Trophoblast cell (in vitro differentiated cells and primary cell): ENCODE measurements at regions not wholly inside any gene's neighbourhood (a gene's known extent, or its start where the extent isn't known, plus 50 kb on each side); places are given as distances from the start of the nearest gene placed in this dataset.

Source experiments
- DNase-seq, 2 donors: peaks; one replicate each; pipeline ENCODE4 v3.0.0-alpha.2; 2016
- H2AFZ ChIP-seq: 2 replicates; pipeline ENCODE4 v1.6.1; 2013; ENCODE audit warnings: low read length, moderate library complexity, mild to moderate bottlenecking; ENCODE audit not compliant: insufficient read depth, poor library complexity
- H2AK5ac ChIP-seq: 2 replicates; pipeline ENCODE4 v1.6.1; 2013; ENCODE audit warnings: mild to moderate bottlenecking, low read length
- H2BK120ac ChIP-seq: 2 replicates; pipeline ENCODE4 v1.6.1; 2013; ENCODE audit warnings: low read length, mild to moderate bottlenecking, moderate library complexity; ENCODE audit not compliant: insufficient read depth, poor library complexity
- H2BK12ac ChIP-seq: 2 replicates; pipeline ENCODE4 v1.6.1; 2013; ENCODE audit warnings: mild to moderate bottlenecking, low read length, moderate library complexity
- H2BK5ac ChIP-seq: 2 replicates; pipeline ENCODE4 v1.6.1; 2013; ENCODE audit warnings: low read length, low read depth, moderate library complexity, mild to moderate bottlenecking; ENCODE audit not compliant: poor library complexity
- H3K14ac ChIP-seq: 2 replicates; pipeline ENCODE4 v1.6.1; 2013; ENCODE audit warnings: mild to moderate bottlenecking, low read length
- H3K18ac ChIP-seq: 2 replicates; pipeline ENCODE4 v1.6.1; 2013; ENCODE audit warnings: mild to moderate bottlenecking, low read length
- H3K23ac ChIP-seq: 2 replicates; pipeline ENCODE4 v1.6.1; 2013; ENCODE audit warnings: low read length
- H3K27ac ChIP-seq: 2 replicates; pipeline ENCODE4 v1.5.1; 2013; ENCODE audit warnings: low read depth, mild to moderate bottlenecking, inconsistent platforms, low read length, moderate library complexity
- H3K27me3 ChIP-seq: 2 replicates; pipeline ENCODE4 v1.6.1; 2013; ENCODE audit warnings: inconsistent platforms, mild to moderate bottlenecking, low read length, moderate library complexity; ENCODE audit not compliant: insufficient read depth
- H3K36me3 ChIP-seq, 2 experiments: 1 replicate in 1 of 2; 2 replicates in 1 of 2; pipeline ENCODE4 v1.6.1; 2013; ENCODE audit warnings: low read length in 2 of 2, mild to moderate bottlenecking in 2 of 2, moderate library complexity in 1 of 2; ENCODE audit not compliant: insufficient read depth in 2 of 2, control insufficient read depth in 1 of 2
- H3K4ac ChIP-seq: 2 replicates; pipeline ENCODE4 v1.6.1; 2013; ENCODE audit warnings: low read depth, mild to moderate bottlenecking, low read length, moderate library complexity
- H3K4me1 ChIP-seq, 2 experiments: 1 replicate in 1 of 2; 2 replicates in 1 of 2; pipeline ENCODE4 v1.6.1; 2013; ENCODE audit warnings: low read length in 2 of 2, mild to moderate bottlenecking in 2 of 2, moderate library complexity in 1 of 2; ENCODE audit not compliant: insufficient read depth in 2 of 2, control insufficient read depth in 1 of 2
- H3K4me2 ChIP-seq: 2 replicates; pipeline ENCODE4 v1.6.1; 2013; ENCODE audit warnings: inconsistent platforms, mild to moderate bottlenecking, low read length, moderate library complexity
- H3K4me3 ChIP-seq: 2 replicates; pipeline ENCODE4 v1.5.1; 2013; ENCODE audit warnings: mild to moderate bottlenecking, low read depth, low read length, inconsistent platforms
- H3K79me1 ChIP-seq: one replicate; pipeline ENCODE4 v1.6.1; 2013; ENCODE audit warnings: low read length
- H3K79me2 ChIP-seq: 2 replicates; pipeline ENCODE4 v1.6.1; 2013; ENCODE audit warnings: low read length, mild to moderate bottlenecking; ENCODE audit not compliant: control insufficient read depth, insufficient read depth, poor library complexity
- H3K9ac ChIP-seq: 2 replicates; pipeline ENCODE4 v1.6.1; 2013; ENCODE audit warnings: mild to moderate bottlenecking, low read length
- H3K9me3 ChIP-seq: 2 replicates; pipeline ENCODE4 v1.6.1; 2013; ENCODE audit warnings: low read depth, mild to moderate bottlenecking, control low read depth, inconsistent platforms, low read length; ENCODE audit not compliant: insufficient read depth
- H4K12ac ChIP-seq: 2 replicates; pipeline ENCODE4 v1.6.1; 2013; ENCODE audit warnings: low read depth, mild to moderate bottlenecking, low read length, moderate library complexity
- H4K8ac ChIP-seq: 2 replicates; pipeline ENCODE4 v1.6.1; 2013; ENCODE audit warnings: low read depth, mild to moderate bottlenecking, low read length, moderate library complexity
- H4K91ac ChIP-seq: one replicate; pipeline ENCODE4 v1.6.1; 2013; ENCODE audit warnings: low read depth, mild to moderate bottlenecking, low read length, moderate library complexity
- WGBS: extraction: QIAGEN DNeasy Blood & Tissue Kit; methylation state at CpG from one replicate; pipeline ENCODE4 v1.1.7; 2013; ENCODE audit warnings: missing lambda C conversion rate; ENCODE audit not compliant: insufficient read length, insufficient coverage; ENCODE audit errors: extremely low coverage; 5-methylcytosine and 5-hydroxymethylcytosine counted together

DNA sequence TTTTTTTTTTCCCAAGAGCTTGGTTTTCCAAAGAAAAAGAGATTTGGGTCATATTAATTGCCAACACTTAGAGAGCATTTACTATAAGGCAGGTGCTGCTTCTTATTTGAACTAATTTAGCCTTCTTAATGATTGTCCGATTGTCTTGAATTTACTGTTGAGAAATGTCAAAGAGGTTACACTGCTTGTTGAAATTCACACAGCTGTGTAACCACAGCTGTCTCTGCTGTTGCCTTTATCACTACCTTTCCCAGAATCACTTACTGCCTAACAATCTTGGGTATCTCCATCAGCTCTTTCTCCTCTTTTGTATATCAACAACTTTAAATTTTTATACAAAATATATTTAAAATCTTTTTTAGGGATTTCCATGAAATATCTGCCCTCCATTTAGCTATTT lies 115.6 kb downstream of the UCHL5 start:
- no peak for DNase-seq
- no peak overlapping the region for H3K23ac ChIP-seq
- no peak overlapping the region for H2BK5ac ChIP-seq
- no peaks in the 10 kb centered on the region for H3K79me2 ChIP-seq
- H4K8ac ChIP-seq = no peak overlapping the region
- H3K9me3 ChIP-seq = no peaks in the 10 kb centered on the region
- no peaks in the 10 kb centered on the region for H3K4me1 ChIP-seq
- no peak overlapping the region for H3K4me2 ChIP-seq
- H4K91ac ChIP-seq = no peak overlapping the region
- no CpG with 5 or more reads among the region's 1 CpG for WGBS
- no peak overlapping the region for H4K12ac ChIP-seq
- no peak overlapping the region for H2AFZ ChIP-seq
- no peaks in the 10 kb centered on the region for H3K79me1 ChIP-seq
- H3K36me3 ChIP-seq = no peaks in the 10 kb centered on the region
- no peak overlapping the region for H3K4me3 ChIP-seq
- no peak overlapping the region for H2AK5ac ChIP-seq
- H3K27ac ChIP-seq = no peak overlapping the region
- no peak overlapping the region for H3K9ac ChIP-seq
- no peak overlapping the region for H2BK12ac ChIP-seq
- no peak overlapping the region for H2BK120ac ChIP-seq
- H3K18ac ChIP-seq = no peak overlapping the region
- no peak overlapping the region for H3K14ac ChIP-seq
- no peak overlapping the region for H3K4ac ChIP-seq
- no peaks in the 10 kb centered on the region for H3K27me3 ChIP-seq

DNA sequence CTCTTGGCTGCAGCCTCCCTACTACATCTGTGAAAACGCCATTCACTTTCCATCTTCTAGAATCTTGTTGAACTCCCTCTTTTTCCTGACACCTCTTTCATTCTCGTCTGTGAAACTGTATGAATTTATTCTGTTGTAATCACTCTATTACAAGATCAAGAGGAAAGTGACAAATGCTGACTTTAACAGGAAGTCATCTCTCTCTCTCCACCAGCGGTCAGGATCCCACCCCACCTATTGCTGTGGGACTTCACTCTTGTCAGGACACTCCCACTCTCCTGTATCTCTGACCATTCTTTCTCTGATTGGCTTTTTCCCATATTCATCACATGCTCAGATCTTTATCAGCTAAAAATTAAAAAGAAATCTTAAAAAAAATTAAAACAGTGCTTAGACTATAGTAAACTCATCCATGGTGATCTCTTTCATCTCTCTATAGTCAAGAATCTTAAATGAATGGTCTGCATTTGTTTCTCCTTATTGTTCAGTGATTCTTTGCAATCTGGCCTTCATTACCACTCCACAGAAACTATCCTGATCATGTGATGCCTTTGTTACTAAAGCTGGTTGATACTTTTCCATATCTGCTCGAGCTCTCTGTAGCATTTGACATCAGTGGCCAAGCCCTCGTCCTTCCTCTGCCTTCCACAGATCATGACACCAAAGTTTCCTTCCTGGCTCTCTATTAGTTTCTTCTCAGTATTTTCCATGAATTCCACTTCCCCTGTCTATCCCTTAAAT lies 113.6 kb downstream of the UCHL5 start:
- H2BK5ac ChIP-seq = no peak overlapping the region
- no peak overlapping the region for H3K27ac ChIP-seq
- H3K4me1 ChIP-seq = no peaks in the 10 kb centered on the region
- H3K36me3 ChIP-seq = no peaks in the 10 kb centered on the region
- H3K4me3 ChIP-seq = no peak overlapping the region
- H4K91ac ChIP-seq = no peak overlapping the region
- no peak overlapping the region for H3K9ac ChIP-seq
- no peak overlapping the region for H4K12ac ChIP-seq
- no peak overlapping the region for H2BK120ac ChIP-seq
- no peak overlapping the region for H2AK5ac ChIP-seq
- H3K79me2 ChIP-seq = no peaks in the 10 kb centered on the region
- no peak overlapping the region for H2AFZ ChIP-seq
- no CpG with 5 or more reads among the region's 5 CpGs for WGBS
- H3K4me2 ChIP-seq = no peak overlapping the region
- H3K27me3 ChIP-seq = no peaks in the 10 kb centered on the region
- no peak overlapping the region for H4K8ac ChIP-seq
- H3K14ac ChIP-seq = no peak overlapping the region
- no peak overlapping the region for H2BK12ac ChIP-seq
- H3K9me3 ChIP-seq = no peaks in the 10 kb centered on the region
- no peaks in the 10 kb centered on the region for H3K79me1 ChIP-seq
- no peak overlapping the region for H3K18ac ChIP-seq
- H3K23ac ChIP-seq = no peak overlapping the region
- DNase-seq = no peak
- no peak overlapping the region for H3K4ac ChIP-seq

DNA sequence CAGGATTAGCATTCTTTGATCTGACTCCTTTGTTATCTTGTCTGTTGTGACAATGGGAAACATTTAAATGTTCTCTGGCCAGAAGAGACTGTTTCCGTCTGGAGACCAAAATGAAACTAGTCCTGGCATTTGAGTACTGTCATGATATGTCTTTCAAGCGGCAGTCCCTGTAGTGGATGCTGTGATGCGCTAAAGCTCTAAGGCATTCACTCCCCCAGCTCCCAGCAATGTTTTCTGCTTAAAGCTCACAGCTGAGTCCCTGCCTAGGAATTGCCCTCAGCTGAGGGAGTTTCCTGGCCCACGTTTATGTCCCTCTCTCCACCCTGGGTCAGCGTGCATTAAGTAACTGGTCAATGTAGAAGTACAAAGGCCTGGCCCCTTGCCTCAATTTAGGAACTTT lies 109.4 kb downstream of the UCHL5 start:
- Histone ChIP-seq H2BK12ac (no peak overlapping the region), H3K36me3 (no peaks in the 10 kb centered on the region), H4K91ac (no peak overlapping the region), H2AFZ (no peak overlapping the region), H3K4ac (no peak overlapping the region), H2BK120ac (no peak overlapping the region), H3K9me3 (no peaks in the 10 kb centered on the region), H3K9ac (no peak overlapping the region), H3K27me3 (no peaks in the 10 kb centered on the region), H3K79me1 (no peaks in the 10 kb centered on the region), H3K14ac (no peak overlapping the region), H4K8ac (no peak overlapping the region), H3K4me1 (no peaks in the 10 kb centered on the region), H3K4me2 (no peak overlapping the region), H2AK5ac (no peak overlapping the region), H3K79me2 (no peaks in the 10 kb centered on the region), H3K27ac (no peak overlapping the region), H2BK5ac (no peak overlapping the region), H3K4me3 (no peak overlapping the region), H3K23ac (no peak overlapping the region), H4K12ac (no peak overlapping the region), H3K18ac (no peak overlapping the region)
- no peak for DNase-seq
- no CpG with 5 or more reads among the region's 5 CpGs for WGBS

DNA sequence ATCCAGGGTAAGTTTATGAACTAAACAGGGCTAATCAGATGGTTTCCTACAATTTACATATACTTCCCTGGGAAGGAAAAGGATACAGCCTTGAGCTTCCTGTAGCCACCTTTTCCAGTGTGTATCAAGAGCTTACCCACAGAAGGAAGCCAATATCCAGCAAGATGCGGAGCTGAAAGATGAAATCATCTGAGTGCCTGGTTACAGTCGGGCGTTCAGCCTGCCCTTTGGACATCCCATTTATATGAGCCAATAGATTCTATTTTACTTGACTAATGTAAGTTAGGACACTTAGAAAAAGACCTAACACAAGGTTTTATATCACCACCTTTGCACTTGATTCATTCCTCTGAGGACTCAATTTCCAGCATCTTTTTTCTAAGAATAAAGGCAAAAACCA lies 108.2 kb downstream of the UCHL5 start:
- H3K18ac ChIP-seq = no peak overlapping the region
- WGBS = no CpG with 5 or more reads among the region's 3 CpGs
- H2AFZ ChIP-seq = no peak overlapping the region
- H3K23ac ChIP-seq = no peak overlapping the region
- no peaks in the 10 kb centered on the region for H3K36me3 ChIP-seq
- H3K4me2 ChIP-seq = no peak overlapping the region
- H2BK120ac ChIP-seq = no peak overlapping the region
- no peak overlapping the region for H3K4me3 ChIP-seq
- H4K91ac ChIP-seq = no peak overlapping the region
- H3K27me3 ChIP-seq = no peaks in the 10 kb centered on the region
- H3K4me1 ChIP-seq = no peaks in the 10 kb centered on the region
- H3K9me3 ChIP-seq = no peaks in the 10 kb centered on the region
- no peaks in the 10 kb centered on the region for H3K79me2 ChIP-seq
- H2BK5ac ChIP-seq = no peak overlapping the region
- no peak overlapping the region for H3K4ac ChIP-seq
- no peak overlapping the region for H2BK12ac ChIP-seq
- DNase-seq = no peak
- no peak overlapping the region for H2AK5ac ChIP-seq
- H3K14ac ChIP-seq = no peak overlapping the region
- no peak overlapping the region for H3K27ac ChIP-seq
- H3K79me1 ChIP-seq = no peaks in the 10 kb centered on the region
- no peak overlapping the region for H3K9ac ChIP-seq
- H4K8ac ChIP-seq = no peak overlapping the region
- H4K12ac ChIP-seq = no peak overlapping the region
